ENCODE measurements at regions not wholly inside any gene's neighbourhood (a gene's known extent, or its start where the extent isn't known, plus 50 kb on each side); places are given as distances from the start of the nearest gene placed in this dataset.

DNA sequence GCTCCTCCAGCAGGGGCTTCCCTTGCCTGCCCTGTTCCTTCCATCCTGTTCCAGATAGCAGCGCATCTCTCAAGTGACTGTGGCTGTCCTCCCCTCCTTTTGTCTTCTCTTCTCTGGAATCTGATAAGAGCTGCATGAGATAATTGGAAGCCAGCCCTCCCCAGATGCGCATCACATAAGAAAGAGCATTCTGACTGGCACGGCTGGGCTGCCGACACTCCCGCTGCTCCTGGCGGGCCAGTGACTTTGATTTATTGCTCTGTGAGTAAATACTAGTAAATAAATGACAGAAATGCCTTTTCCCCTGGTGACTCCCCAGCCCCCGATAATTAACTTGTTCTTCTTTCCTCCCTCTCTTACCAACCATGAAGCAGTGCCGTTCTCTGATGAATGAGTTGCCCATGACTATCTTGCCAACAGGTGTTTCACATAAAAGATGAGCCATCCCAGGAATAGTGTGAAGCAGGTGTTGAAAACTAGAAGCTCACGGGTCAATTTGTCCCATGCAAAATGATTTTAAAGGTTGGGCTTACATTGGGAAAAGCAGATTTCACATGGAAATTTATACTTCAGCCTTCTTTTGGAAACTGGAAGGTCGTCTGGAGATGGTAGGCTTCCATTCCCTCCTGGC is 212.3 kb downstream of the ERCC6L2 start:
- DNase-seq (ENCODE audit: low read depth, low spot score): no peak

DNA sequence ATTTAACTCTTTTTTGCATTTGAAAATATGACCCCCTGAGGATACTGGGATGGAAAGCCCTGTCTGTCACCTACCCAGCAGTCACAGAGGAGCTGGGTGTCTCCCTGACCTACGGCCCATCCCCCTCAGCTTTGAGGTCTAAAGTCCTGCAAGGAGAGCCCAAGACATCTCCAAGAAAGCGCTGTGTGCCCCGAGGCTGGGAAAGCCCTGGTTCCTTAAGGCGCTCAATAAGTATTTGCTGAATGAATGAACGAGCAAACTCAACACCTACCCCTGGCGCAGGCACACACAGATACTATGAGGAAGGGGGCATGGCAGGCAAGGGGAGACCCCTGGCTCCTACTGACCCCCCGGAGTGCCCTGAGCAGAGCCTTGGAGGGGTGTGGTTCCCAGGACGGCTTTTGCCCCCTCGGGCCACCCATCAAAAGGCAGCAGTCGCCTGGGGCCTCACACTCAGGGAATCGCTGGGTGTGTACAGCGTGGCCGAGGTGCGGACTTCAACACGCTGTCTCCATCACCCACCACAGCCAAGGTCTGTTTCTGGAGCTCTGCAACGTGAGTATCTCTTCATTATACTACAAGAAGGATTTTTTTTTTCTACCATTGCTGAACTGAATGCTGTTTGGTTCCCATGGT is 211.6 kb downstream of the ERCC6L2 start:
- DNase-seq (ENCODE audit: low read depth, low spot score): no peak

DNA sequence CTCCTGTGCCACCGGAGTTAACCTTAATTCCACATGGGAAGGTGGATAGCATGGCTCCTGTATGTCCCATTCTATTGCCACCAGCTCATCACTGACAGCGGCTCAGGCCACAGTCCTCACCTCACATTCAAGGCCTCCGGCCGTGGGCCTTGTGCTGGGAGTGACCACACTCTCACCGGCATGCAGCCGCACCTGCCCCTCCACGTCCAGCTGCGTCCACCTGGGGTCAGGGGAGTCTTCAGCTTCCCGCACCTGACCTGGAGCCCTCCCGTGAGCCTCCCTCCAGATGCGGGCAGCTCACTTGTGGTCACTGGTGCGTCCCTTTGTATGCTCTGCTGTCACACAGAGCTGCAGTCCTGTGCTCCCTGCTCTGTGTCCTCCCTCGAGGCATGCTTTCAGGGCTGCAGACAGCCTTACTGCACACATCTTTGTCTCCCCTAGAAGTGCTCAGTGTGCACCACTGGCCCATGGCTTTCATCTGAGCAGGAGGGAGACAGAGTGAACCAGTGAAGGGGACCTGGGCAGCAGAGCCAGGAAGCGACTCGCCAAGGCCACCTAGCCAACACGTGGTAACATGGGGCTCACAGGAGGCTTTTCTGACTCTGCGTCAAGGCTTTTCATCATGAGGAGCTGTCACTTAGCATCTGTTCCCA is 210.1 kb downstream of the ERCC6L2 start:
- no peak for DNase-seq (ENCODE audit: low read depth, low spot score)

DNA sequence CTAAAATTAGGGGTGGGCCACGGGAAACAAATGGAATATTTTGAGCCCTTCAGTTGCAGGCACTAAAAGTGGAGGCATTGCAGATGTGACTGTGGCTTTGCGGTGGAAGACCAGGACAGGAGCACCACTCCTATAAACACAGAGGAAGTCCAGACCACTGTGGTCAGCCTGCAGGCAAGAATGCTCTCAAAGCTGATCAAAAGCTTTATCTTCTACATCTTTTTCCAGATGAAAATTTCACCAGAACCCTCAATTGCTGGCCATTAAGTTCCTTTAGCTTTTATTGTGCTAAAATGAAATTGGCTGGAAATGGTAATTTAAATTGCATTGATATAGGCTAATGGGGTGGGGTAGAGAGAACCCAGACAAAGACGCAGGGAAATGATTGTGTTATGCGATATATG is 208.8 kb downstream of the ERCC6L2 start:
- DNase-seq (ENCODE audit: low read depth, low spot score): no peak

DNA sequence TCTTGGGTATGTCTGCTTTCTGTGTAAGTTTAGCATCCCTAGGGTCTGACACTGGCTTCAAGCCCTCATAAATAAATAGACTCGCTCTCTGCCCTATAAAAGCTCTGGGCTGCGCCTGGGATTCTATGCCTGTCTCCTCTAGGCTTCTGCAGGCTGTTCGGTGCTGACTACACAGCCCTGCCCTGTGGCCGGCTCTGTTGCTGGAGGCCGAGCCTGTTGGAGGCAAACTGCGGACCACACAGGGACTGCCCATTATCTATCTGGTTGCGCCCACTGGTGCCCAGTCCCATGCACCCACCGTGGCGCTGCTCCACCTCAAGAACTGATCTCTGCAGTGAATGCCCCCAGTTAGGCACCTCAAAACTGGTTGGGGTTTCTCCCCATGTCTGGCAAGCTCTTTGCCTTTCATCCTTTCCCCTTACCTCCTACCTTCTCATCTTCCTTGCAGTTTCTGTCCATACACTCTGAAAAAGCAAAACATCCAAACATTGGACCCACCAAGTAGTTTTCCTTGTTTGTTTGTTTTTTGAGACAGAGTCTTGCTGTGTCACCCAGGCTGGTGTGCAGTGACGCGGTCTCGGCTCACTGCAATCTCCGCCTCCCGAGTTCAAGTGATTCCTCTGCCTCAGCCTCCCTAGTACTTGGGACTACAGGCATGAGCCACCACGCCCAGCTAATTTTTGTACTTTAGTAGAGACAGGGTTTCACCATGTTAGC is 207.2 kb downstream of the ERCC6L2 start:
- DNase-seq (ENCODE audit: low read depth, low spot score): no peak

DNA sequence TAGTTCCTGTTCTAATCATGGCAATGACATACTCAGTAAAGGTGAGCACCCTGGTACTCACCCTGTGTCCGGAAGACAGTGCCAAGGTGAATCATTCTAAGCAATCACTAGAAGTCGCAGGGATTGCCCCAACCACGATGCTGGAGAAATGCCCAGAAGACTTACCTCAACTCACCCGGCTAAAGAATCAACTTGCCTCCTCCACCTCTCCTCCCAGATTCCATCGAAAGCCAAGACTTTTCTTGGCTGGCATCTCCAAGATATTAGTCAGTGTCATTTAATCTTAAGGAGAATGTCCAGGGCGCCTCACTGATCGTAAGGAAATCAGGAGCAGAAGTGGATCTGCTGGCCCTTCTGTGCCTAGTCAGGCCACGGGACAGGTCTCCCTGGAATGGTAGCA is 204.9 kb downstream of the ERCC6L2 start:
- DNase-seq (ENCODE audit: low read depth, low spot score): no peak

DNA sequence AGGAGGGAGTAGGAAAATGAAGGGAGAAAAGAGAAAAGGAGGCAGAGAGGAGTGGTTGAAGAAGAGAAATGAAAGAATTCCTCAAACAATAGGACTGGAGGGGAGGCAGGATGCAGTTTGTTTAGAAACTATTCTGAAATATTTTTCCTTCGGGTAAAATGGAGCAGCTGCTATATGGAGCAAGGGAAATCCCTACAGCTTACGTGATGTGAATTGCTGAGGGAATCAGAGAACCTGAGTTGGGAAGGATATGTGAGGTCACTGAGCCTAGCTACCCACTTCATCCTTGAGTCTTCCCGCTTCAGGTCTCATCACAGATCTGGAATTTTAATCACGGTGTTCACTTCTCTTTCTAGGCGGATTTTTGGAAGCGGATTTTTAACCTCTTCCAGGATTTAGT is 204.3 kb downstream of the ERCC6L2 start:
- DNase-seq (ENCODE audit: low read depth, low spot score): no peak

DNA sequence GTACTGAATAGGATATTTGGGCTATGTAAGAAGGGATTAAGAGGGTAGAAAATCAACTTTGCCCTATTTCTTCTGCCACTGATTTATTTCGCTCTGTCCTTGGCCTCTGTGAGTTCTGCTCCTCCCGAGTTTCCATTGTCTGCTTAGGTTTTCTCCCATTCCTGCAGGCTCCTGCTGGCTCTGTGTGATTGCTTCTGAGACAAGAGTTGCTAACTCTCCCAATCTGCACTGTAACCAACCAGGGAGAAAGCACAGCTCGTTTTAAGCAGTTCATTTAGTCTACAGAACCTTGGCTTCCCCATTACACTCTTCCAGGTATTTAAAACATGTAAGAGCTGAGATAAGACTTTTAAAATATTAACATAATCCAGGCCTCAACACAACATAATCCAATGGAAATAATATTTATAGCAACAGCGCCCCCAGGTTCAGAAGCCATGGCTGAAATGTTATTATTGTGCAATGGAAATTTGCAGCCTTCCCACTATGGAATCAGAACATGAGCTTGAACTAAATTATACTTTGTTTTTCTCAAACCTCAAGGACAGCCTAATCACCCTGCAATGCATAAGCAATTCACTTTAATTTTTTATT is 203.5 kb downstream of the ERCC6L2 start:
- no peak for DNase-seq (ENCODE audit: low read depth, low spot score)

DNA sequence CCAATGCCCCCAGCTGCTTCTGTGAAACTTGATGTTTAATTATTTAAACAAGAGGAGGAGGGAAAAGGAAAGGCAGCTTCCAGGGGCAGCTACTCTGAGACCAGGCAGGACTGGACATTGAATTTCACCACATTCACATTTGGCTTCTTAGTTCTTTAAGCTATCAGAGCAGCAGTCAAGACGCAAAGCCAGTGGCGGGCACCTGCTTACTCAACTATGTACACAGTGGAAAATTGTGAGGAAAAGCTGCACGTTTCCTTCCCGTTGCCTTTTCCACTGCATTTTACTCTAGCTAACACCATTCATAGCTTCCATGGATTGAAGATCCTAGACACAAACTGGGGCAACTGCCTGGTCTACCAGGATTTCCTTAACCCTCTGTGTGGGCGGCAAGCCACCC is 200.3 kb downstream of the ERCC6L2 start:
- no peak for DNase-seq (ENCODE audit: low read depth, low spot score)

DNA sequence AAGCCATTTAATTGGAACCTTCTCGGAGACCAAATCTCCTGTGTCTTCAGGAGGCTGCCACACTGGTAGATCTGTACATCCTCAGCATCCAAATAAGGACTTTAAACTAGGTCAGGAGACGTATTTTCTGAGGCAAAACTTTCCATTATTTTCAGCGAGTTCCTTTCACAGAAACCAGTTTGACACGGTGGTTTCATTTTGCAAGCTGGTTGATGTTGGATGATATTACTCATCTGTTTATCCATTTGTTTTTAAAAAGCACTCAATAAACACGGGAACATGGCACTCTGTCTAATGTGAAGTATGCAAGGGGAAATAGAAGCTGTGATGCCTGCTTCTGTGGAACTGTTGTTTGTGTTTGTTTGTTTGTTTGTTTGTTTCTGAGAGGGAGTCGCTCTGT is 199.6 kb downstream of the ERCC6L2 start:
- DNase-seq (ENCODE audit: low read depth, low spot score): no peak

DNA sequence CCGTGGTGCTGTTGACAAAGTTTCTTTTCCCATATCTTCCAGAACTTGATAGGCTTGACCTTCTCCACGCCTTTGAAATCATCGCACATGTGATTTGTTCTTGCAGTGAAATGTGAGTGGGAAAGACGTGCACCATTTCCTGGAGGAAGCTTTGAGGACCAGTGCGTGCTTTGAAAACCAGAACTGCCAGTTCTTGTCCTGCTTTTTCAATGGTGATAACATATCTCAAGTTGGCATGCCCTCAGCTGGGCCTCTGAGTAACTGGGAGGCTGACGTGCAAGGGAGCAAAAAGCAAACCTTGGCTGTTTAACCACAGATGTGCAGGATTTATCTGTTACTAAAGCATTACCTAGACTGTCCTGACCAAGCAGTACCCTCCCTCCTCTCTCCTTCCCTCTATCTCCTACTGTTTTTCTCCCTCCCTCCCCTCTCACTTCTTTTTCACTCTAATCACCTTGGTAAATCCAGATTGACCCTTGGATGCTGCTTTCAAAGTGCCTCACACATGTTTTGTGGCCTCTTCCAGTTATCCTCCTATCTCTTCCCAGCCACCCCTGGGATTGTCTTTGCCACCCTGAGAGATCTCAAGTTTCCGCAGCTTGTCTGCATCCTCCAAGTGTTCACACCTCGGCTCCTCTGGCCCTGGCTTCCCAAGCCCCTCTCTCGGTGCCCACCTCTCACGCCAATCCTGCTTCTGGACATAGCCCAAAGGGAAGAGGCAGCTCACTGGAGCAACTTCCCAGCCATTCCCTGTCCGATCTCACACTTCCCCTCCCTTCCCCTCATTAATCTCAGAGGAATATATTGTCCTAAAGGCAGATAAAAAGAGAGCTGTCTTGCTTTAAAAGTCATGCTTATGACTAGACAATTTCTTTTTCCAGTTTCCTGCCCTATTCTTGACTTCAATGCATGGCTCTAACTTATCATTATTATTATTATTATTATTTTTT is 198.3 kb downstream of the ERCC6L2 start:
- DNase-seq (ENCODE audit: low read depth, low spot score): no peak

DNA sequence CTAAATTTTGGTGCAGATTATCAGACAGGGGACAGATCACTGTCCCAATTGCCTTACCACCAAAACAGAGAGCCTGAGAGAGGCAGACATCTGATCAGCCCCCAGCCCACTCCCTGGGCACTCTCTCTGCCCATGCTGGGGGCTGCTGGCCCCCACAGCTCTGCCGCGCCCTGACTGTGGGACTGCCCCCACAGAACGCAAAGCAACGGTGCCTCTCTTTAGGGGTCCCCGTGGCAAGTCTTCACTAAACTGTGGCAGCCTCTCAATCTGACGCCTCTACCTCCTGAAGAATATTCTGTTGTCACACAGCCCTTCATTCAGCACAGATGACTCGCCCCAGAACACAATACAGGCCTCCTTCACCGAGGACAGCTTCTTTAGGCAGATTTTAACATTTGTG is 197.4 kb downstream of the ERCC6L2 start:
- no peak for DNase-seq (ENCODE audit: low read depth, low spot score)

DNA sequence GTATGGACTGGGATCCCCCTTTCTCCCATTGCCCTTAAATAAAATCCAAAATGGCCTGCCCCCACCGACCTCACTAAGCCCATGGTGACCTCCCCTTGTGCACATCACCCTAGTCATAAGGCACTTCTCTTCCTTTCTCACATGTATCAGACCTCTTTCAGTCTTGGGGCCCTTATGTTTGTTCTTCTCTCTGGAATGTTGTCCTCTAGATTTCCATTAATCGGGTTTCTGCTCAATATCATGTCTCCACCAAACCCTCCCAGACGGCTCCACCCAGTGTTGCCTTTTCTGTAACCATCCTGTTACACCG is 196.3 kb downstream of the ERCC6L2 start:
- DNase-seq (ENCODE audit: low read depth, low spot score): no peak

DNA sequence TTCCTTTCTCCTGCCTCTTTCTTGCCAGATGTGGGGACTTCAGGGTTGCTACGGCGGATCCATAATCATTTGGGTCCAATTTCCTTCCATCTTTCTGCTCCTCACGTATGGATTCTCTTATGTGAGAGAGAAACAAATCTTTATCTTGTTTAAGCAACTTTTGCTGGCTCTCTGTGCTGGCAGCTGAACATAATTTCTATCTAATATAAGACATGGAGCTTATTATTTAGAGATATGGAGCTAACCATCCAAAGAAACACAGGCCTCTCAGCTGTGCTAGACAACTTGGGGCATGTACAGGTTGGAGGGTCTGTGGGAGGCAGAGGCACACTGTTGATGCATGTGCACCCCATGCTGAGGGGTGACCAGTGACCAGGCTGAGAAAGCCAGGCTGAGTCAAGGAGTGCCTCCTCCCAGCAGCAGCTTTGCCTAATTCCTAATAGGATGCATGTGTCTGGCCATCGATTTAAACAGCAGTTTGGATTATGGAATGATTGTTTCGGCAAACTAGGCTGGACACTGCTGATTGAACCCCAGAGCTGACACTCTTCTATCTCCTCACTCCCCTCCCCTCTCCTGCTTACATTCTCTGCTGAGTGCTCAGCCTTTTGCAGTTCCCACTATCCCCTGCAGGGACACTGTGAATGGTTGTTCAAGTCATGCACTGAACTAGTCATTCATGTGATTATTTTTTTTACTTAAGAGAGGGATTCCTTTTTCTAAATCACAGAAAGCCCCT is 195.8 kb downstream of the ERCC6L2 start:
- no peak for DNase-seq (ENCODE audit: low read depth, low spot score)

DNA sequence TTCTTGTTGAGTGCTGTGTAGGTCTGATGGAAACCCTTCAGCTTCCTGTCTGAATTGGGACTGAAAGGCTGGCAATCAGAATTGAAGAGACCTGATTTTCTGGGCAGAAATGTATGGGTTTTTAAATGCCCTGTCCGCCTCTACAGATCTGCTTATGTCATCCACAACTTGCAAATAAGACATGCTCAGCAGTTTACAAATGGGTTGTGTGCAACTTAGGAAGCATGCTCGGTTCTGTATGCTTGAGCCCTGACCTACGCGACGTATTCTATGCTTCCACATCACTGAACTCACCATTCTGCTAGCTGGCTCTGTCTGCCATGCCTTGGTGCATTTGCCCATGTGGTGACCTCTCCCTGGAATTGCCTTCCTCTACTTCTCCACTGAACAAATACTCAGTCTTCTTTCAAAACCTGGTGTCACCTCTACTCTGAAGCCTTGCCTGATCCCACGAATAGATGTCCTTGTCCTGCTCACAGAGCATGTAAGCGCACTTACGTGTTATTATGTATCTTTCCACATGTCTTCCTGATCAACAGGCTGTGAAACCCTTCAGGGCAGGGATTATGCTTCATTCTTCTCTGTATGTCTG is 194.2 kb downstream of the ERCC6L2 start:
- no peak for DNase-seq (ENCODE audit: low read depth, low spot score)

DNA sequence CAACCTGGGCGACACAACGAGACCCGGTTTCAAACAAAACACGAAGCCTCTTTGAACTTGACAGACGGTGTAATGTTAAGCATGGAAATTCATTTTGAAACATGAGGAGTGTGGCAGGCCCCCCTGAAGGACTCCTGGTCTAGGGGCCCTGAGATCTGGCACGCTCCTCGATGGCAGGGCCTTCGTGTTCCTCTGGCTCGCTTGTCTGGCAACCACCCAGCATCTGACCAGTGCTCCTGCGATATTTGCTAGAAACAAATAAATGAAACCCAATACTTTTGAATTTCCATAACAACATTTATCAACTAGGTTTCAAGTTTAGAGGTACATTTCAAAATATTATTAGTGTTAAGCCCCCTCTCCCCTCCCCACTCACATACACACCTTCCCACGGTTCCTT is 193.0 kb downstream of the ERCC6L2 start:
- DNase-seq (ENCODE audit: low read depth, low spot score): no peak

DNA sequence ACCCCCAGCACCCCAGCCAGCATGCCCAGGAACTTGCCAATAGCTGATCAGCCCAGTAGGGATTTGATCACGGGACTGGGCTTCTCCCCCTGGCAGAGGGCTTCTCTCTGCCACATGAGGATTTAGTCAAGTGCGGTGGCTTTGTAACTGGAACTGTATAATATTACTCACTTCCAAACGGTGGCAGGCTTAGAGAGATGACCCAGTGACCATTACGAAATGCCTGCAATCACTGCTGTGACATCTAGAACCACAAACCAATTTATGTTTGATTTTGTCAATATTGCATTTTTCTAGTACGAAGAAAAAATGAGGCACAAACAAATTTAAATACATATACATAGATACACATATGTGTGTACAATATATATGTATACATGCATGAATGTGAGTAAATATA is 192.1 kb downstream of the ERCC6L2 start:
- DNase-seq (ENCODE audit: low read depth, low spot score): no peak

DNA sequence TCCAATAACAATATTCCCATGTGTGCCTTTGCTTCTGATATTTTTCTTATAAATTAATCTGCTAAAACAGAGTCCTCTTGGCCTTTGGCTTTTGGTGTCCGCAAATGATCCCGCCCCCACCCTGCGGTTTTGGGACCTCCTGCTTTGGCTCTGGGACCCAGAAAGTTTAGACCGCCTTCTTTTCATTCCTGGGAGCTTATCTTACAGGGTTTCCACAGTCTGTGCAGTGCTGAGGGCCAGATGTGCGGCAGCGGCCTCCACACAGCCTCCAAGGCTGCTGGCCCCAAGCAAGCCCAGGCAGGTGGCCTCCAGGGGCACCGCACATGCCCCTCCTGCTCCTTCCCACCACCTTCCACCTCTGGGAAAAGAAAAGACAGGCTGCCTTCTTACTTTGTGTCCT is 191.5 kb downstream of the ERCC6L2 start:
- no peak for DNase-seq (ENCODE audit: low read depth, low spot score)

DNA sequence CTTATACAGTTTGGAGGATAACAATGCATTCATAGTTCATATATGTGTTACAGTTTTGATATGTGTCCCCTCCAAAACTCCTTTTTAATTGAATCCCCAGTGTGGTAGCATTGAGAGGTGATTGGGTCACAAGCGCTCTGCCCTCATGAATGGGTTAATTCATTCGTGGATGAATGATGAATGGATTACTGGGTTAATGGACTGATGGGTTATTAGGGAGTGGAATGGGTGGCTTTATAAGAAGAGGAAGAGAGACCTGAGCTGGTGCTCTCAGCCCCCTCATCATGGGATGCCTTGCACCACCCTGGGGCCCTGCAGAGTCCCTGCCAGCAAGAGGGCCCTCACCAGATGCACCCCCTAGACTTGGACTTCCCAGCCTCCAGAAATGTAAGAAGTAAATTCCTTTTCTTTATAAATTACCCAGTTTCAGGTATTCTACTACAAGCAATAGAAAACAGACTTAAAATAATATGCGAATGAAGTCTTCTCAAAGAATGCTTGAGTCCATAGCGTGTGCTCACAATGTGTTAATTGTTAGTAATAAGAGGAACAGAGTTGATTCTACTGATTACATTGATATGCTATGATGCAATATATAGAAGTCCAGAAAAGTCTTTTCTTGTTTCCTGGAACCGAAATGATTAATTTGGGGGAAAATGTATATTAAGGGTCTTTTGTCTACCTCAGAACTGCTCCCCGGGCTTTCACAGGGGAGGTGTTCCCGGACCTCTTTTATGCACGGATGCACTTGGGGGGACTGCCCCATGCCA is 190.2 kb downstream of the ERCC6L2 start:
- DNase-seq (ENCODE audit: low read depth, low spot score): no peak

Data from activated naive CD8-positive, alpha-beta T cell treated with anti-CD3 and anti-CD28 coated beads, Interleukin-2, amount 50 U/mL, for 16 hours (primary cell).